ENCODE measurements at regions not wholly inside any gene's neighbourhood (a gene's known extent, or its start where the extent isn't known, plus 50 kb on each side); places are given as distances from the start of the nearest gene placed in this dataset.

- peak; percentile 83 for DNase-seq
Measured at GRCh38 chr1:244970236-244970743, 105.9 kb upstream of the HNRNPU start.

- peak; percentile 80 for DNase-seq
Measured at GRCh38 chr1:244969355-244970235, 105.3 kb upstream of the HNRNPU start.

GRCh38 chr1:244968881-244969280 lies 104.5 kb upstream of the HNRNPU start:
- no peak for DNase-seq

GRCh38 chr1:244968471-244968871 lies 104.1 kb upstream of the HNRNPU start:
- DNase-seq, result no peak

GRCh38 chr1:244967159-244967558 lies 102.8 kb upstream of the HNRNPU start:
- no peak for DNase-seq

- DNase-seq, result no peak
Measured at GRCh38 chr1:244965185-244966030, 101.1 kb upstream of the HNRNPU start.

- DNase-seq, result no peak
Measured at GRCh38 chr1:244964112-244964971, 100.0 kb upstream of the HNRNPU start.

GRCh38 chr1:244963231-244963826 lies 99.0 kb upstream of the HNRNPU start:
- no peak for DNase-seq

GRCh38 chr1:244962130-244962529 lies 97.8 kb upstream of the HNRNPU start:
- no peak for DNase-seq

GRCh38 chr1:244960904-244961303 lies 96.6 kb upstream of the HNRNPU start:
- no peak for DNase-seq

GRCh38 chr1:244958593-244958992 lies 94.2 kb upstream of the HNRNPU start:
- no peak for DNase-seq

- no peak for DNase-seq
Measured at GRCh38 chr1:244957525-244957924, 93.2 kb upstream of the HNRNPU start.

GRCh38 chr1:244957122-244957521 lies 92.8 kb upstream of the HNRNPU start:
- no peak for DNase-seq

- no peak for DNase-seq
Measured at GRCh38 chr1:244955661-244956060, 91.3 kb upstream of the HNRNPU start.

GRCh38 chr1:244954359-244954758 lies 90.0 kb upstream of the HNRNPU start:
- no peak for DNase-seq

GRCh38 chr1:244953901-244954300 lies 89.6 kb upstream of the HNRNPU start:
- no peak for DNase-seq

- no peak for DNase-seq
Measured at GRCh38 chr1:244952940-244953339, 88.6 kb upstream of the HNRNPU start.

GRCh38 chr1:244952280-244952933 lies 88.1 kb upstream of the HNRNPU start:
- DNase-seq, result no peak

GRCh38 chr1:244948416-244948815 lies 84.1 kb upstream of the HNRNPU start:
- DNase-seq, result no peak

- no peak for DNase-seq
Measured at GRCh38 chr1:244945109-244945671, 80.8 kb upstream of the HNRNPU start.

- no peak for DNase-seq
Measured at GRCh38 chr1:244941121-244941520, 76.8 kb upstream of the HNRNPU start.
